GM21423 (cell line): ENCODE measurements at regions not wholly inside any gene's neighbourhood (a gene's known extent, or its start where the extent isn't known, plus 50 kb on each side); places are given as distances from the start of the nearest gene placed in this dataset.
A peak's percentile ranks its signal among the peaks of the same experiment; 100 is the strongest.

ENCODE experiments used
- ATAC-seq: cut with Tn5 transposase; IDR thresholded peaks from one replicate; pipeline ENCODE4 v1.9.1; 2021; ENCODE audit warnings: mild to moderate bottlenecking, moderate library complexity; ENCODE audit not compliant: unreplicated experiment

DNA sequence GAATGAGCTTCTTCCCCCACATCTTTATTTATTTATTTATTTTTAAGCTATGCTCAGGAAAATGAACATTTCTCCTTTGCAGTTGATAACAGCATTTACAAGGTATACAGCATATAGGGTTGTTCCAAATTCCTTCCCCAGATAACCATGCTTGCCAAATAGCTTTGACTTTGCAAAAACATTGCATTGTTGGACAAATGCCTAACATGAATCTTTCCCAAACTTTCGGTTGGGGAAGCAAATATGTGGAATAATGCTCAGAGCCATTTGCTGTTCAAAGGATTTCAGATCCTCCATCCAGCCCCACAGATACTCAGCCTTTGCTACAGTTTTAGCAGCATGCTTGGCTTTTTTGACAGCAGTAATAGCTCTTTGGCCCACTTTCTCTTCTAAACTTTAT is 127.2 kb upstream of the AGA start:
- ATAC-seq: no peak

GRCh38 chr4:177573507-177573906 is 131.3 kb upstream of the AGA start:
- ATAC-seq: no peak

GRCh38 chr4:177574446-177574845 is 132.2 kb upstream of the AGA start:
- ATAC-seq: no peak

GRCh38 chr4:177579649-177580048 is 137.4 kb upstream of the AGA start:
- ATAC-seq: no peak

DNA sequence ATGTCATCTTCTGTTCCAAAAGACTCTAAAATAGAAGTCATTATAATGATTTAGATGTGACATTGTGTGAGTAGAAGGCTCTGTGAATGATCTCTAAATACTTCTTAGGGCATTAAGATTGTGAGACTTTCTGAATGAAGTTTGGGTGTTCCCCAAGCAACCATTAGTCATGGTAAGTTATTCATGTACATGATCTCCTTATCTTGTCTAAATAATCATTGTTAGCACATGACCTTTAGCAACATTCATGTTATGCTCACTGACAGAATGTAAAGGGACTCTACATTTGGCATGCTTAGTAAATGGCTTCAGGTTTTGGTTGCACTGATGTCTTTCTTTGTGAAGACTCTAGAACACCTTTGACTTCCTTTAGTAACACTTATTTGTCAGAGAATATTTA is 140.8 kb upstream of the AGA start:
- no peak for ATAC-seq

DNA sequence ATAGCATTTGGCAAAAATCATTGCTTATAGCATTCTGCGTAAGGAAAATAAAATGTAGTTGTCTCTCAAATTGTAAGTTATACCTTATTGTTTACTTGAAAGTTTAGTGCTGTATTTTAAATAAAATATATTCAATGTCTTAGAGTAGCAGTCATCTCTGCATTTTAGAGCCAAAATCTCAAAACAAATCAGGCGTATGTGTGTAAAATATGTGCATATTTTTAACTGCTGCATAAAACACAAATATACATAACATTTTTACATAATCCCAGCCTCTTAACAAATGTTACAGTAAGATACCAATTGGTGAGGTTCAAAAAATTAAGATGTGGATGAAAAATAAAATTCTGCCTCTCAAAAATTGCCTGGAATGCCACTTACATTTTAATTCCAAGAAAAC is 145.8 kb upstream of the AGA start:
- no peak for ATAC-seq

DNA sequence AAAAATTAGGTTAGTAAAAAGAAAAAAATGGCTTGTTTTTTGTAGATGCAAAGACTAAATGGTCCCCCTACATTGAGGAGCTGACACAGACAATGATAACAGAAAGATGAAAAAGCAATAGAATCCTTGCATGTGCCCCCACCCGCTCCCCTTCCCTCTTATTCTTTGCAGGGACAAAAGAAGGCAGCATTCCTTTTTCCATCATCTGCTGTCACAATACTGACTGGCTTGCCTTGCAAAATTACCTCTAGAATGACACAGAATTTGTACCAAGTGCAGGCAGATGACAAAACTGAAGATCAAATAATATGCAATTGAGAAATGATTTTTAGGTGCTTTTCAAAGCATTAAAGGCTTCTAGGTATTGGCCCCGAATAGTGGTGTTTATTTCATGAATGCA is 153.1 kb upstream of the AGA start:
- ATAC-seq: no peak

GRCh38 chr4:177596035-177596434 is 153.8 kb upstream of the AGA start:
- peak; percentile 57 for ATAC-seq

GRCh38 chr4:177596991-177597390 is 154.8 kb upstream of the AGA start:
- no peak for ATAC-seq

DNA sequence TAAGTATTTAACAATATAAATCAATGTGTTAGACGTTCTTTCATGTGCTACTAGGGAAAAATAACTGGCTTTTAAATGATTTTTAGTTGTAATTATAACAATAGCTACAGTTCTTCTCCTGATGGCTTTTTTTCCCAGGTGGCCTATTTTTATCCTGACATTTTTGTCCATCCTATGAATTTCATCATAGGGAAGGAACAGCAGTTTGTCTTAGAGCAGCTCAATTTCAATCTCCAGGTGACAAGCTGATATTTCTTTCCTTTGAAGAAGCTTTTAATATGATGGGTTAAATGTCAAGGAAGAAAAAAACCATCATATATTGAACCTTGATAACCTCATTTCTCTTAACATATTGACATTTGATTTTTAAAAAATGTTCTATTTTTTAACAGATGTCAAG is 163.0 kb upstream of the AGA start:
- ATAC-seq: no peak

DNA sequence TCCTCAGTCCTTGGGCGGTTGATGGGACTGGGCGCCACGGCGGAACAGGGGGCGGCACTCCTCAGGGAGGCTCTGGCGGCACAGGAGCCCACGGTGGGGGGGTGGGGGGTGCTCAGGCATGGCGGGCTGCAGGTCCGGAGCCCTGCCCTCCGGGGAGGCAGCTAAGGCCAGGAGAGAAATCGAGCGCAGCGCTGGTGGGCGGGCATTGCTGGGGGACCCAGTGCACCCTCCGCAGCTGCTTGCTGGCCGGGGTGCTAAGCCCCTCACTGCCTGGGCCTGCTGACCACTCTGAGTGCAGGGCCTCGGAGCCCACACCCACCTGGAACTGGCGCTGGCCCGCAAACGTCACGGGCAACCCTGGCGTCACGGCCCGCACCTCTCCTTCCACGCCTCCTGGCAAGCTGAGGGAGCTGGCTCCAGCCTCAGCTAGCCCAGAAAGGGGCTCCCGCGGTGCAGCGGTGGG is 164.9 kb upstream of the AGA start:
- no peak for ATAC-seq

DNA sequence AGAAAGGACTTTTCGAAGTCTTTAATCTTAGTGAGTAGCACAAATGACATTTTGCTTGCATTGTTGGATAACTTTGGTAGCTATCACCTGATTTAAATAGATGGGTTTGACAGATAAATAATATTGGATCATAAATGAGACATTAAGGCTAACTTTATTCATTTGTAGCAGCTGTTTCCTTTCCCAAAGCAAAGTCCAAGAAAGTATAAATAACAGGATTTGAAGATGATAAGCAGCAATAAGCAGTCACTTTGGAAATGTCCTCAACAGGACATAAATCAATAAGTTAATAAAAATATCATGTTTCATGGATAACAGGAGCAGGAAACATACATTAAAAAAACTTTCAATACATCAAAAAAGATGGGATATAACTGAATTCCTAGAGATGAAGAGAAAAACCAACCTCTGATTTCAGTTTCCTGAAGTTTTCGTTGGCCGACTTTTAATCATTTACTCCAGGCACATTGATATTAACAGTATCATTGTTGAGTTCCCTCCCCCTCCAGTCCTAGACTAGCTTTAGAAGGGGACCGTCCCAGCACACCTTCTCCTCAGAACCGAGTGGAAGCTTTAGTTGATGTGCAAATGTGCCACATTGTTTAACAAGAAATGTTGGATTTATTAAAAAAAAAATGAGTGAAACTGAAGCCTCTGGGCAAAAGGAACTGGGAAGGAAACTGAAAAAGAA is 169.9 kb upstream of the AGA start:
- no peak for ATAC-seq

DNA sequence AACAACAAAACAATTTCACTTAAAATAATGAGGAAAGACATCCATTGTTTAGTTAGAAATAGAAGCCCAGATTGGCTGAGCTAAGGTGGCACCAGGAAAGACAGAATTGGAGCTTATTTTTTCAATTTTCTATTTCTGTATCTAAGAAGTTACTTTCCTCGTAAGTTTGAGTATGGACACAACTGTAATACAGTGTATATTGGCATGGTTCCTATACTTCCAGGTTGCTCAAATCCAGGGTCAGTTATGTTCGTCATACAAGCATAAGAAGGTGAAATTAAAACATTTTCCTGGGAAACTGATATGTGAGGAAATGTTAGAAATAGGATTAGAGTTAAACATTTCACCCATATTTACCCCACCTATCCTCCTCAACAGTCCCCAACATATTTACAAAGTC is 170.4 kb upstream of the AGA start:
- no peak for ATAC-seq

DNA sequence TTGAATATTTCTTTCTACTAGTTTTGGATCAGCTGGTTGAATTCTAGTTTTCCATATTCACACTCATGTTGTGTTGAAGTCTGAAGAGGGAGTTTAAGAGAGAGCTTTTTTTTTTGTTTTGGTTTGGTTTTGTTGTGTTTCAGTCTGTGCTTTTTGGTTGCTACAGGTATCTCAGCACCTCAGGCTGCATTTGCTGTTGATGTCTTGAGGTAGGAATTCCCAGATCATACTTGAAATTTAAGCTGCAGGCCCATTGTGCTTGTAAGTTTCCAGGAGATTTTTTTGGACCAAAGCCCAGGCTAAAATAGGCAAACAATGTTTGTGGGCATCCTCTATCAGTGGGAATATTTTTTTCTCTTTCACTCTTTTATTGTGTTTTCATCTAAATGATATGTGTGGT is 190.2 kb upstream of the AGA start:
- no peak for ATAC-seq

DNA sequence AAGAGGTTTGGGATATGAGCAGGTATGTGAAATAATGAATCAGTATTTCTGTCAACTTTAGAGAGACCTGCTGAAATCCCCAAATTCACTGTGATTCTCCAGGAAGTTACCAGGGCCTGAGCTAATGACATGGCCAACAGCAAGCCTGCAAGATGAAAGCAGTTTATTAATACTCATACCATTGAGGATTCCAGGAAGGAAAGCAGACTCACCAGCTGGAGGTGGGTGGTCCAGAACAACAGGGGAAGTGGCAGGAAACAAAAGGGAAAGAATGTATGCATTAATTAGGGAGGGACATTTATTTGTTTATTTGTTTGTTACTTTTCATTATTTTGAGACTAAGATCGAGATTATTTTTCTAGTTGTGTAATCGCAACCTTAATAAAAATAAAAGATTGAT is 196.6 kb upstream of the AGA start:
- no peak for ATAC-seq

DNA sequence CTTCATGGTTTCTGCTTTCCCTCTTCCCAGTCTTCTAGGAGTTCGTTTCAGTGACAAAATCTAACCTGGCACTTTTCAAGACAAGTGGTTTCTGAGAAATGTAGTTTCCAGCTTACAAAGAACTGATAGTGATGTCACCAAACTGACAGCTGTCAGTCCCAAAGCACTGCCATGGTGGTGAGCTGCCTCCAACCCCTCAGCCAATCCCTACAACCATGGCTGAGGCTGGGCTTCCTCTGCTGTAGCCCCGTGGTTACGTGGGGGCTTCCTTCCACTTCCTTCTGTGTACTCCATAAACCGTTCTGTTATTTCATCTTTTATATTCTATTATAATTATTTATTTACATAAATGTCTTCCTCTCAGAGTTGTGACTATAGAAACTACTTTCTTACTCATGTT is 198.6 kb upstream of the AGA start:
- no peak for ATAC-seq

- ATAC-seq: no peak
Measured at GRCh38 chr4:177660223-177660622, 218.0 kb upstream of the AGA start.

DNA sequence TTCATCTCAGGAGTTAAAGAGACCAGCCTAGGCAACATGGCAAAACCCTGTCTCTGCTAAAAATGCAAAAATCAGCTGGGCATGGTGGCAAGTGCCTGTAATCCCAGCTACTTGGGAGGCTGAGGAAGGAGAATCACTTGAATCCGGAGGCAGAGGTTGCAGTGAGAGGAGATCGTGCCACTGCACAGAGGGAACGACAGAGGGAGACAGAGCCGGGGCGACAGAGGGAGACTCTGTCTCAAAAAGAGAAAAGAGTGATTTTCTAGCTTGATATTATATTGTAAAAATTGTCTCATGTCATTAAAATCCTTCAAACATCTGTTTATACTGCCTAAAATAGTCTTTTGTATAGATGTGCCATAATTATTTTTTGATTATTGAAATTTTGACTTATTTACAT is 225.4 kb upstream of the AGA start:
- no peak for ATAC-seq

DNA sequence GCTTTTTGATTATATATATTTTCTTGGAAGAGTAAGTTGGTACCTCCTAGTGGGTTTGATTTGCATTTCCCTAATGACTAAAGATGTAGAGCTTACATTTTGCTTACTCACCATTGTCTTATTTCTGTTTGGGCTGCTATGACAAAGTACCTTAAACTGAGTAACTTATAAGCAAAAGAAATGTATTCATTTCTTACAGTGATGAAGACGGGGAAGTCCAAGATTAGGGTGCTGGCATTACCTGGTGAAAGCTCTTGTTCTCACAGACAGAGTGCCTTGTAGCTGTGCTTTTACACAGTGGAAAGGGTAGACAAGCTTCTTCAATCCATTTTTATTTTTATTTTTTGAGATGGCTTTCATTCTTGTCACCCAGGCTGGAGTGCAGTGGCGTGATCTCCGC is 229.2 kb upstream of the AGA start:
- ATAC-seq: no peak

DNA sequence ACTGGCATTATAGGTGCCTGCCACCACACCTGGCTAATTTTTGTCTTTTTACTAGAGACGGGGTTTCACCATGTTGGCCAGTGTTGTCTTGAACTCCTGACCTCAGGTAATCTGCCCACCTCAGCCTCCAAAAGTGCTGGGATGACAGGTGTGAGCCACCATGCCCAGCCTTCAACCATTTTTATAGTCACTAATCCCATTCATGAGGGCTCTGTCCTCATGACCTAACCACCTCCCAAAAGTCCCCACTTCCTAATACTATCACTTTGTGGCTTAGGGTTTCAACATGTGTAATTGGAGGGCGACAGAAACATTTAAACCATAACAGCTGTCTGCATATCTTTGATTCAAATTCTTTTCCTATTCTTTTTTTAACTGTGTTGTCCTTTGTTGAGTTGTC is 229.6 kb upstream of the AGA start:
- no peak for ATAC-seq

DNA sequence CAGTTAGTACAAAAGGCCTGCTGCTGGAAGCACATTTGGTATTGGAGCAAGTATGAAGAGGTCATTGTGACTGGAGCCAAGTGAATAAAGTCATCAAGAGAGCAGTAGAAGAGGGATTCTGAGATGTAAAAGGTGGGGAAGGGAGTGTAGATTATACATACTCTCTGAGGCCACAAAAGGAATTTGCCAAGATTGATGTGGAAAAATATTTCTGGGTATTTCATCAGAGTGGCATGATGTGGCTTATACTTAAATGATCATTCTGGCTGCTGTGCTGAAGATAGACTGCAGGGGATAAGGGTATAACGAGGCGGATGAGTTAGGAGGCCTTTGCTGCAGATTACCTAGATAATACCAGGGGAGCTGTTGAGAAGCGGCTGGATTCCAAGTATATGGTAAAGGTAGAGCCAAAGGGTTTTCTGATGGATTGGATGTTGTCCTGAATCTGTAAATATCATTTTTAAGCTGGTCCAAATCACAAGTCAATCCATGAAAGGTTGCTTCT is 231.8 kb upstream of the AGA start:
- ATAC-seq: no peak

DNA sequence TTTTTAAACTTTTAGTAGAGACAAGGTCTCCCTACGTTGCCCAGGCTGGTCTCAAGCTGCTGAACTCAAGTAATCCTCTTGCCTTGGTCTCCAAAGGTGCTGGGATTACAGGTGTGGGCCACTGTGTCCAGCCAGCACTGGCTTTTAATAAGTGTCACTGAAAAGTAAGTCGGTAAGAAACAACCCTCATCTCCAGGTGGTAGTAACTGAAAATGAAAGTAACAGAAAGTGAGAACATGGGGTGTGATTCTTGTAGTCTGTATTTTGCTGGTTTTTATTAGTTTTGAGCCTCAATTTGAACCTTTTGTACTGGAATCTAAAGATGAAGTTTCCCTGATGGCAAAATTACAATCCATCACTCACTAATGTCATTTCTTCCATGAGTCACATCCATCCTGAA is 238.1 kb upstream of the AGA start:
- no peak for ATAC-seq

DNA sequence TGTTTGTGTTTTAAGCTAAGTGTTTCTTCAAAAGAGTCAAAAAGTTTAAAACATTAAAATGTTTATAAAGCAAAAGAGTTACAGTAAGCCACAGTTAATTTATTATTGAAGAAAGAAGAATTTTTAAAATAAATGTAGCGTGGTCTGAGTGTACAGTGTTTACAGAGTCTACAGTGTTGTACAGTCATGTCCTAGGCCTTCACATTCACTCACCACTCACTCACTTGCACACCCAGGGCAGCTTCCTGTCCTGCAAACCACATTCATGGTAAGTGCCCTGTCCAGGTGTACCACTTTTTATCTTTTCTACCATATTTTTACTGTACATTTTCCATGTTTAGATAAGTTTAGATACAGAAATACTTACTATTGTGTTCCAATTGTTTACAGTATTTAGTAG is 239.7 kb upstream of the AGA start:
- ATAC-seq: no peak
